Lower leg skin (tissue), 3 donors: ENCODE measurements at regions not wholly inside any gene's neighbourhood (a gene's known extent, or its start where the extent isn't known, plus 50 kb on each side); places are given as distances from the start of the nearest gene placed in this dataset.

Source experiments
- POLR2A ChIP-seq, 2 donors: fragments of 450-650 bp; IDR thresholded peaks; one replicate each; pipeline ENCODE4 v1.6.1; 2016 to 2017; ENCODE audit warnings: antibody characterized with exemption in 2 of 2, mild to moderate bottlenecking in 1 of 2, moderate library complexity in 1 of 2
- TF ChIP-seq, protein P1 (sequence below), 3 donors: fragments of 450-650 bp; IDR thresholded peaks; one replicate each; pipeline ENCODE4 v1.5.1; 2016; ENCODE audit warnings: antibody characterized with exemption in 3 of 3, mild to moderate bottlenecking in 3 of 3, moderate library complexity in 2 of 3

DNA sequence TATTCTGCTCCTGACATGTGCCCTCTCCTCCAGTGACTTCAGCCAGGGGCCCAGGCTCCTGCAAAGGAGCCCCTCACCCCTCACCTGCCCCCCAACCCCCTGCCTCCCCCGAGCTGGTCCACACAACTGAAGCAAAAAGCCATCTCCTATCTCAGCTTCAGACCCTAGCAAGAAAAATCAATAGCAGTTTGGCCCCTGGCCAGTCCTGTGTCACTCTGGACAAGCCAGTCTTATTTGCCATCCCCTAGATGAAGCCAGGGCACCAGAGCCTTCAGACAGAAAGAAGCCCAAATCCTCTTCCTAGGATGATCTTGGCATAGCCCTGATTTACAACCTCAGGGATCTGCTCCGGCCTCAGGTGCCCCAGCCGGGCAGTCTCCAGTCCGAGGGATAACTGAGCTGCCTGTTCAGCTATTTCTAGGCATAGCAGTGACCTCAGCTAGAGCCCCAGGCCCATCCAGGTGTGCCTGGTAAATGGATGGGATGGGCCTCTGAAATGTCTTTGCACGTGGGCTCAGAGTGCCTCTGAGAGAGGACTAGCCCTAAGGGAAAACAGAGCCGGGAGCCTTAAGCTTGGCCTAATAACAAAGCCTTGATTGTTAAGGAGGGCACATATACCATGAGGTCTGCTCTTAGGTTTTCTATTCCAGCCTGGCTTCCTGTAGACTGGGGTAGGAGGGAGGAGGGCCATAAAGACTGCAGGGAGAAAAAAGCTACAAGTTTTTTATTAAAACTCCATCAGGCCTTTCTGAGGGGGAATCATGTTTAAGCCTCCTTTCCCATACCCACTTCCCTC lies 242.0 kb downstream of the SHQ1 start:
- TF ChIP-seq, protein P1, sequence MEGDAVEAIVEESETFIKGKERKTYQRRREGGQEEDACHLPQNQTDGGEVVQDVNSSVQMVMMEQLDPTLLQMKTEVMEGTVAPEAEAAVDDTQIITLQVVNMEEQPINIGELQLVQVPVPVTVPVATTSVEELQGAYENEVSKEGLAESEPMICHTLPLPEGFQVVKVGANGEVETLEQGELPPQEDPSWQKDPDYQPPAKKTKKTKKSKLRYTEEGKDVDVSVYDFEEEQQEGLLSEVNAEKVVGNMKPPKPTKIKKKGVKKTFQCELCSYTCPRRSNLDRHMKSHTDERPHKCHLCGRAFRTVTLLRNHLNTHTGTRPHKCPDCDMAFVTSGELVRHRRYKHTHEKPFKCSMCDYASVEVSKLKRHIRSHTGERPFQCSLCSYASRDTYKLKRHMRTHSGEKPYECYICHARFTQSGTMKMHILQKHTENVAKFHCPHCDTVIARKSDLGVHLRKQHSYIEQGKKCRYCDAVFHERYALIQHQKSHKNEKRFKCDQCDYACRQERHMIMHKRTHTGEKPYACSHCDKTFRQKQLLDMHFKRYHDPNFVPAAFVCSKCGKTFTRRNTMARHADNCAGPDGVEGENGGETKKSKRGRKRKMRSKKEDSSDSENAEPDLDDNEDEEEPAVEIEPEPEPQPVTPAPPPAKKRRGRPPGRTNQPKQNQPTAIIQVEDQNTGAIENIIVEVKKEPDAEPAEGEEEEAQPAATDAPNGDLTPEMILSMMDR (IDR thresholded peaks at IDR 0.05): no peak
- TF ChIP-seq POLR2A (IDR thresholded peaks at IDR 0.05): no peak
